GM13976 (cell line): ENCODE measurements at regions not wholly inside any gene's neighbourhood (a gene's known extent, or its start where the extent isn't known, plus 50 kb on each side); places are given as distances from the start of the nearest gene placed in this dataset.

Experiments
- DNase-seq: peaks from one replicate; pipeline ENCODE4 v3.0.0; 2012; ENCODE audit warnings: low spot score
- in situ Hi-C: fragments of 300-500 bp; cut with MboI; formaldehyde crosslinking; loops from one replicate; pipeline ENCODE4 v1.12.0; 2022; ENCODE audit warnings: low sequenced_read_pairs, mixed read lengths, inconsistent platforms; ENCODE audit not compliant: unreplicated experiment
- TF ChIP-seq, protein P1 (sequence below): IDR thresholded peaks from 2 replicates; pipeline ENCODE4 v1.5.1; 2012; ENCODE audit warnings: borderline replicate concordance, mild to moderate bottlenecking; ENCODE audit not compliant: insufficient read depth; ENCODE audit errors: extremely low read depth, missing control alignments, control extremely low read depth

DNA sequence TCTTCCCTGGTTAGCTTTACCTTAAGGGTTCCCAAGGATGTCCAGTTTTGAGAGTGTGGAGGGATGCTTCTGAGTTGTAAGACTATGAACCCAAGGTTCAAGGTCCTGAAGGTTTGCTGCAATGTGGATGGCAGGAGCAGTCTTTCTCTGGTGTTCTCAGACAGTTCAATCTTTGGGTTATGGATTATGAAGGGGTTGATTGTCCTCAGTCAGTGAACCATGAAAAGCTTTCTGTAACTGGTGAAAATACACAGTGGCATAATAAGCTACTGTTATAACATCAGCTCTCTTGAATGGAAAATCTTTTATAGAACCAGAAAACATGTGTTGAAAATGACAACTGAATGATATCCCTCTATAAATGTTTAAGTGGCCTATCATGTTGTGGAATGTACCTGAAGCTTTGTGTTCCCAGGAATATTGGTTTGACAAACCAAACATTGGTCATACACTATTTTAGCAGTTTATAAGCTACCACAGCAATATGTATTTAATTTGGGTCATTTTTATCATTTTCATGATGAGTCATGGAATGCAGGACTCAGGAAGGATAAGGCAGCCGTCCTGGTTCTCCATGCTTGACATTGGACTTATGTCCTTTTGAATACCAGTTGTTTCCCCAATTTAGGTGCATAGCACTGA, 1041.8 kb upstream of the ARRDC3 start:
- TF ChIP-seq, protein P1, sequence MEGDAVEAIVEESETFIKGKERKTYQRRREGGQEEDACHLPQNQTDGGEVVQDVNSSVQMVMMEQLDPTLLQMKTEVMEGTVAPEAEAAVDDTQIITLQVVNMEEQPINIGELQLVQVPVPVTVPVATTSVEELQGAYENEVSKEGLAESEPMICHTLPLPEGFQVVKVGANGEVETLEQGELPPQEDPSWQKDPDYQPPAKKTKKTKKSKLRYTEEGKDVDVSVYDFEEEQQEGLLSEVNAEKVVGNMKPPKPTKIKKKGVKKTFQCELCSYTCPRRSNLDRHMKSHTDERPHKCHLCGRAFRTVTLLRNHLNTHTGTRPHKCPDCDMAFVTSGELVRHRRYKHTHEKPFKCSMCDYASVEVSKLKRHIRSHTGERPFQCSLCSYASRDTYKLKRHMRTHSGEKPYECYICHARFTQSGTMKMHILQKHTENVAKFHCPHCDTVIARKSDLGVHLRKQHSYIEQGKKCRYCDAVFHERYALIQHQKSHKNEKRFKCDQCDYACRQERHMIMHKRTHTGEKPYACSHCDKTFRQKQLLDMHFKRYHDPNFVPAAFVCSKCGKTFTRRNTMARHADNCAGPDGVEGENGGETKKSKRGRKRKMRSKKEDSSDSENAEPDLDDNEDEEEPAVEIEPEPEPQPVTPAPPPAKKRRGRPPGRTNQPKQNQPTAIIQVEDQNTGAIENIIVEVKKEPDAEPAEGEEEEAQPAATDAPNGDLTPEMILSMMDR, result no peak
- in situ Hi-C loops, result no loop called here
- no peak for DNase-seq

DNA sequence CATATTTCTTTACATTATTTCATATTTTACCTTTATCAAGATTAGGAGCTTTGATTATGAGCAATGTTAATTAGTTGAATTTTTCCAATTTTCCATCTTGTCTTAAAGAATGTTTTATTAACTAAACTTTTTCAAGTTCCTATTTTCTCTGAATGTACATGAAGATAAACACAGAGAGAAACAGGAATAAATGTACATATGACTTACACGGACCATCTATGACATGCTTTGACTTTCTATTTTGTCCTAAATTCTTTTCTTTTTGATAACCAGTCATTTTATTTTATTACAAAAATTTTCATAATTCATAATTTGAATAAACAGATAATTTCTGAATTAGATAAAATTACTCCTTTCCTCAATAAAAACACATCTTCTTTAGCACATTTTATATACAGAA, 1038.8 kb upstream of the ARRDC3 start:
- in situ Hi-C loops, result no loop called here
- TF ChIP-seq, protein P1, result no peak
- DNase-seq, result no peak

DNA sequence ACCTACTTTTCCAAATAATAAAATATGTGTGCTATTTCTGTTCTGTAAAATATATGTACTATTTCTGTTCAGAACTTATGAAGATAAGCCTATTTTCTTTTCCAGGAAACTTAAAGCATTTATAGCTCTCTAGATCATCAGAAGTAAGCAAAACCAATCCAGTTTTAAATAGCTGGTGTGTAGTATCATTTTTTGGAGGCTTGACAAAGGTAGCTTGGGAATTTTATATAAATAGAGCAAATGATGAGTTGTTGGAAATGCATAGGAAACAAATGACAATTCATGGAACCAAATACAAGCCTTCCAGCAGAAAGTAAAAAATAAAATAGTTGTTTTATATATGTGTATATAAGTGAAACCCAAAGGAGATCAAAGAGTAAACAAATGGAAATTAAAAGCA, 1038.1 kb upstream of the ARRDC3 start:
- in situ Hi-C loops, result no loop called here
- TF ChIP-seq, protein P1, result no peak
- DNase-seq, result no peak

DNA sequence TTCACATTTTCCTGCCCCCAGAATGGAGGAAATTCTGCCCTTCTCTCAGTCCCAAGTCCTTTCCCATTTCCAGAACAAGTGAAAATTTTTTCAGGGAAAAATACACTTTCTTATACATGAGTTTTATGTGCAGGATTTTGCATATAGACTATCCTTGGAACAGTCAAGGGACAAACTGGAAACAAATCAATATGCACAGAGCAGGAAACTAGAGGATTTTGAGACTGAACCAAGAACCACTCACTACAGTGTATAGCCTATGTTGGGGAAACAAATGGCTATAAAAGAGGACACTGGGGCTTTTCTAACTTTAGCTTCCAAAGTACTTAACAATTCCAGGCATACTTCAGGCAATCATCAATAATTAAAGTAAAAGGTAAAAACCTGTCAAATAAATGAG, 1036.1 kb upstream of the ARRDC3 start:
- no peak for DNase-seq
- in situ Hi-C loops, result no loop called here
- TF ChIP-seq, protein P1, result no peak

DNA sequence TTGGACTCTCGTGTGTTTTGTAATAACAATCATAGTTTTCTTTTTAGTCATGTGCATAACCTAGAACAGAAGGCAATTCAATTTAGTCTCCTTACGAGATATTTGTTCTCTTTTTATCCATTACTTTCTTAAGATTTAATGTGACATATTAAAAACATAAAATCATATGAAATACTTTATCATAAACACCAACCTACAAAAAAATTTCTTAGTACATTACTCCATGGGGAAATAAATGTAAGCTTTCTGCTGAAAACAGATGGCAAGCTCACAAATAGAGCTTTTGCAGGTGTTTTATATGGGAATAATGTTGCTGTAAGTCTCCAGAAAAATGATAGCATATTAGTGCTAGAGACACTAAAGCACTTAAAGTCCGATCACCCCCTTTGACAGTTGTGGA, 1035.2 kb upstream of the ARRDC3 start:
- in situ Hi-C loops, result no loop called here

DNA sequence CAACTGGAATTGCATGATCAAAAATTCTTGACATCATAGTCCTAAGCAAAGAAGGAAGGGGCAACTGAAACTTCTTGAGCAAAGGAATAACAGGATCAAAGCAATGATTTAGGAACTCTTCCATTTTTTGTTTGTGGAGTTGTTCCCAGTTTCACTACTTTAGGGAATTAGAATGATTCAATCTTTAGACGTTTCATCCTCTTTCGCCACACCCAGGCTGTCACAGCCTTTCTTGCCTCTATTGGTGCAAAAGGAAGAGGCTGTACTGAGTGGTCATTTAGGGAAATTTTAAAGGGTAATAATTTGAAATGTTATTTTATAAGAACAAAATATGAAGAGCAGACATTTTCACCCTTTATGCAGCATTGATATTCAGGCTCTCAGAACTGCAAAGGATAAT, 1026.0 kb upstream of the ARRDC3 start:
- in situ Hi-C loops, result no loop called here
- TF ChIP-seq, protein P1, result no peak
- no peak for DNase-seq

More for the DNA sequence above, 1035.2 kb upstream of the ARRDC3 start:
- DNase-seq, result no peak
- TF ChIP-seq, protein P1, result no peak
